ENCODE measurements at regions not wholly inside any gene's neighbourhood (a gene's known extent, or its start where the extent isn't known, plus 50 kb on each side); places are given as distances from the start of the nearest gene placed in this dataset.

DNA sequence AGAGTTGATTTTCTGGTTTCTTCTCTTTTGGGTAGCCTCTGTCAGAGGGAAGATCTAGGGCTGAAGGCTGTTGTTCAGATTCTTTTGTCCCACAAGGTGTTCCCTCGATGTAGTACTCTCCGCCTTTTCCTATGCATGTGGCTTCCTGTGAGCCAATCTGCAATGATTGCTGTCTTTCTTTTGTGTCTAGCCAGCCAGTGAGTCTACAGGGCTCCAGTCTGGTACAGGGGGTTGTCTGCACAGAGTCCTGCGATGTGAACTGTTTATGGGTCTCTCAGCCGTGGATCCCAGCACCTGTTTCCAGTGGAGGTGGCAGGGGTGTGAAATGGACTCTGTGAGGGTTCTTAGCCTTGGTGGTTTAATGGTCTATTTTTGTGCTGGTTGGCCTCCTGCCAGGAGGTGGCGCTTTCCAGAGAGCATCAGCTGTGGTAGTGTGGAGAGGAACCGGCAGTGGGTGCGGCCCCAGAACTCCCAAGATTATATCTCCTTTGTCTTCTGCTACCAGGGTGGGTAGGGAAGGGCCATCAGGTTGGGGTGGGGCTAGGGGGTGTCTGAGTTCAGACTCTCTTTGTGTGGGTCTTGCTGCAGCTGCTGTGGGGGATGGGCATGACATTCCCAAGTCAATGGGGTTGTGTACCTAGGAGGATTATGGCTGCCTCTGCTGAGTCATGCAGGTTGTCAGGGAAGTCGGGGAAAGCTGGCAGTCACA is 81.3 kb upstream of the C21orf91 start:
- Mint-ChIP-seq H3K4me3 (no peak overlapping the region), H3K36me3 (no peaks in the 10 kb centered on the region), H3K27me3 (ENCODE audit: low read depth in 3 of 3) (peaks cover 0 to 3% (median 0%) of the 10 kb centered on the region in 3 donors), H3K4me1 (peaks cover 4% of the 10 kb centered on the region), H3K27ac (peak overlapping the region in 1 of 7 donors; percentile 38), H3K9me3 (peaks cover 7 to 21% (median 11%) of the 10 kb centered on the region in 7 donors)
- intact Hi-C loops (cut with micrococcal nuclease) = loop anchor here in 1 of 2 donors (5.0 kb wide), 2 partner anchors 83 to 223 kb away; partner anchors contain the start of gene C21orf91
- H2AFZ ChIP-seq (ENCODE audit: insufficient read depth, low read depth, low read length, poor library complexity, severe bottlenecking) = no peak overlapping the region
- no peaks in the 10 kb centered on the region for H3K79me2 ChIP-seq (ENCODE audit: insufficient read depth, low read length)
- DNase-seq = no peak
- no peak overlapping the region for H3K9ac ChIP-seq (ENCODE audit: insufficient read depth, low read length, poor library complexity, severe bottlenecking)
- peaks cover 0 to under 1% of the 10 kb centered on the region in 2 donors for H3K9me3 ChIP-seq (replicated peaks in 1 of 2; ENCODE audit: control insufficient read depth in 1 of 2, insufficient read depth in 1 of 2, low read length in 2 of 2)
- no peaks in the 10 kb centered on the region for H3K27me3 ChIP-seq (ENCODE audit: control insufficient read depth in 2 of 2, insufficient read depth in 2 of 2, low read length in 2 of 2)
- H3K4me1 ChIP-seq (ENCODE audit: control insufficient read depth in 1 of 2, insufficient read depth in 2 of 2, low read length in 2 of 2) = no peaks in the 10 kb centered on the region
- H3K4me2 ChIP-seq (replicated peaks; ENCODE audit: extremely low read depth, low read length, poor library complexity, severe bottlenecking) = no peak overlapping the region
- no peaks in the 10 kb centered on the region for H4K20me1 ChIP-seq (ENCODE audit: insufficient read depth, low read length)
- H3K27ac ChIP-seq (ENCODE audit: low read depth in 1 of 2, low read length in 2 of 2) = no peak overlapping the region
- no peak overlapping the region for H3K4me3 ChIP-seq (replicated peaks in 1 of 3; ENCODE audit: low read depth in 2 of 3, low read length in 3 of 3)
- no peak for TF ChIP-seq CTCF (IDR thresholded peaks at IDR 0.05)
- H3K36me3 ChIP-seq (replicated peaks in 1 of 2; ENCODE audit: control insufficient read depth in 1 of 2, insufficient read depth in 2 of 2, low read length in 2 of 2) = no peaks in the 10 kb centered on the region
- 87% methylated on average over 4 of the region's 8 CpGs for WGBS (ENCODE audit: insufficient coverage)

- intact Hi-C loops (cut with micrococcal nuclease) = no loop called here
- Mint-ChIP-seq H3K9me3 (peaks cover 0 to 6% (median 2%) of the 10 kb centered on the region in 7 donors), H3K27ac (no peak overlapping the region), H3K27me3 (ENCODE audit: low read depth in 3 of 3) (peaks cover 0 to 3% (median 1%) of the 10 kb centered on the region in 3 donors), H3K4me3 (no peak overlapping the region), H3K36me3 (no peaks in the 10 kb centered on the region), H3K4me1 (no peaks in the 10 kb centered on the region)
- TF ChIP-seq CTCF (IDR thresholded peaks at IDR 0.05) = no peak
- Histone ChIP-seq H3K4me2 (replicated peaks; ENCODE audit: extremely low read depth, low read length, poor library complexity, severe bottlenecking) (no peak overlapping the region), H3K9me3 (replicated peaks in 1 of 2; ENCODE audit: control insufficient read depth in 1 of 2, insufficient read depth in 1 of 2, low read length in 2 of 2) (no peaks in the 10 kb centered on the region), H3K9ac (ENCODE audit: insufficient read depth, low read length, poor library complexity, severe bottlenecking) (no peak overlapping the region), H3K4me3 (replicated peaks in 1 of 3; ENCODE audit: low read depth in 2 of 3, low read length in 3 of 3) (no peak overlapping the region), H3K36me3 (replicated peaks in 1 of 2; ENCODE audit: control insufficient read depth in 1 of 2, insufficient read depth in 2 of 2, low read length in 2 of 2) (no peaks in the 10 kb centered on the region), H3K27me3 (ENCODE audit: control insufficient read depth in 2 of 2, insufficient read depth in 2 of 2, low read length in 2 of 2) (no peaks in the 10 kb centered on the region), H3K79me2 (ENCODE audit: insufficient read depth, low read length) (no peaks in the 10 kb centered on the region), H3K4me1 (ENCODE audit: control insufficient read depth in 1 of 2, insufficient read depth in 2 of 2, low read length in 2 of 2) (no peaks in the 10 kb centered on the region), H4K20me1 (ENCODE audit: insufficient read depth, low read length) (no peaks in the 10 kb centered on the region), H2AFZ (ENCODE audit: insufficient read depth, low read depth, low read length, poor library complexity, severe bottlenecking) (no peak overlapping the region), H3K27ac (ENCODE audit: low read depth in 1 of 2, low read length in 2 of 2) (no peak overlapping the region)
- WGBS (ENCODE audit: insufficient coverage) = 80% methylated on average over 1 of the region's 1 CpG
- no peak for DNase-seq
Observed at GRCh38 chr21:17889171-17889570, 70.0 kb upstream of the C21orf91 start.

Data from CD14-positive monocyte (primary cell).